Prostate gland (tissue), 2 donors: ENCODE measurements at regions not wholly inside any gene's neighbourhood (a gene's known extent, or its start where the extent isn't known, plus 50 kb on each side); places are given as distances from the start of the nearest gene placed in this dataset.

ENCODE experiments used
- DNase-seq: peaks from one replicate; pipeline ENCODE4 v3.0.0-alpha.2; 2019; ENCODE audit warnings: low spot score
- H3K27ac ChIP-seq, 2 donors: fragments of 200-600 bp; sonication (generic); 2 replicates each; pipeline ENCODE4 v1.5.1; 2017 to 2019
- H3K27me3 ChIP-seq: fragments of 200-600 bp; sonication (generic); replicated peaks from 2 replicates; pipeline ENCODE4 v1.5.1; 2019; ENCODE audit not compliant: insufficient read depth
- H3K36me3 ChIP-seq, 2 donors: fragments of 200-600 bp; sonication (generic); 1 replicate in 1 of 2; 2 replicates in 1 of 2; pipeline versions ENCODE4 v1.5.1 to v1.8.1; 2017 to 2019
- H3K4me1 ChIP-seq: fragments of 200-600 bp; sonication (generic); replicated peaks from 2 replicates; pipeline ENCODE4 v1.5.1; 2019
- H3K4me3 ChIP-seq, 2 donors: fragments of 200-600 bp; sonication (generic); 2 replicates each; pipeline ENCODE4 v1.5.1; 2017 to 2019
- H3K9me3 ChIP-seq: fragments of 200-600 bp; sonication (generic); 2 replicates; pipeline ENCODE4 v1.5.1; 2017
- POLR2A ChIP-seq: fragments of 450-650 bp; IDR thresholded peaks from one replicate; pipeline ENCODE4 v1.6.1; 2016; ENCODE audit warnings: antibody characterized with exemption, mild to moderate bottlenecking
- POLR2AphosphoS5 ChIP-seq: sonication (generic); formaldehyde crosslinking; IDR thresholded peaks from one replicate; pipeline ENCODE4 v1.6.1; 2017; ENCODE audit warnings: antibody characterized with exemption
- WGBS: methylation state at CpG from one replicate; pipeline ENCODE4 v1.1.5; 2018; 5-methylcytosine and 5-hydroxymethylcytosine counted together
- intact Hi-C: fragments of 100-400 bp; cut with DNase I; formaldehyde crosslinking; loops from one replicate; pipeline ENCODE4 v1.14.2; 2022
- TF ChIP-seq, protein P1 (sequence below), 4 experiments: fragments of 200-600 bp in 2 of 4; fragments of 450-650 bp in 2 of 4; sonication (generic) in 2 of 4; IDR thresholded peaks; 1 replicate in 3 of 4; 2 replicates in 1 of 4; pipeline ENCODE4 v1.5.1; 2016 to 2019; ENCODE audit warnings: antibody characterized with exemption in 4 of 4, mild to moderate bottlenecking in 2 of 4, moderate library complexity in 2 of 4

DNA sequence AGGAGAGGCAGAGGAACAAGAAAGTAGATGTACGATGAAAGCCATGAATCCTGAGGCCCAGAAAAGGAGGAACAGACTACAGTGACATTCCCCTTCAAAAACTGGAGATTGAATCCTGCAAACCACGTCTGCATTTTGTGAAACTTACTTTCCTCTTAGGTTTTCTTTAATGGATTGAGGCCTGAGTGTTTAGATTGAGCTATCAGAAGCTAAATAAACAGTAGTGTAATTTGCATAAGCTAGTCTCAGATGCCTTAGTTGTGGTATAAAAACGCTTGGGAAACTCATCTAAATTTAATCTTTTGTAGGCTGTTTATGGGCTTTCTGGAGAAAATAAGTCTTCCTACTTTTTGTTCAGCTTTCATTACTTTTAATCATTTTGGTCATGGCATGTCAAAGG, 94.8 kb upstream of the HDAC9 start:
- no peak for TF ChIP-seq POLR2AphosphoS5
- TF ChIP-seq, protein P1, sequence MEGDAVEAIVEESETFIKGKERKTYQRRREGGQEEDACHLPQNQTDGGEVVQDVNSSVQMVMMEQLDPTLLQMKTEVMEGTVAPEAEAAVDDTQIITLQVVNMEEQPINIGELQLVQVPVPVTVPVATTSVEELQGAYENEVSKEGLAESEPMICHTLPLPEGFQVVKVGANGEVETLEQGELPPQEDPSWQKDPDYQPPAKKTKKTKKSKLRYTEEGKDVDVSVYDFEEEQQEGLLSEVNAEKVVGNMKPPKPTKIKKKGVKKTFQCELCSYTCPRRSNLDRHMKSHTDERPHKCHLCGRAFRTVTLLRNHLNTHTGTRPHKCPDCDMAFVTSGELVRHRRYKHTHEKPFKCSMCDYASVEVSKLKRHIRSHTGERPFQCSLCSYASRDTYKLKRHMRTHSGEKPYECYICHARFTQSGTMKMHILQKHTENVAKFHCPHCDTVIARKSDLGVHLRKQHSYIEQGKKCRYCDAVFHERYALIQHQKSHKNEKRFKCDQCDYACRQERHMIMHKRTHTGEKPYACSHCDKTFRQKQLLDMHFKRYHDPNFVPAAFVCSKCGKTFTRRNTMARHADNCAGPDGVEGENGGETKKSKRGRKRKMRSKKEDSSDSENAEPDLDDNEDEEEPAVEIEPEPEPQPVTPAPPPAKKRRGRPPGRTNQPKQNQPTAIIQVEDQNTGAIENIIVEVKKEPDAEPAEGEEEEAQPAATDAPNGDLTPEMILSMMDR (IDR thresholded peaks at IDR 0.05), result no peak
- TF ChIP-seq POLR2A, result no peak
- 76% methylated on average over 3 of the region's 3 CpGs for WGBS
- H3K36me3 ChIP-seq, result no peaks in the 10 kb centered on the region

DNA sequence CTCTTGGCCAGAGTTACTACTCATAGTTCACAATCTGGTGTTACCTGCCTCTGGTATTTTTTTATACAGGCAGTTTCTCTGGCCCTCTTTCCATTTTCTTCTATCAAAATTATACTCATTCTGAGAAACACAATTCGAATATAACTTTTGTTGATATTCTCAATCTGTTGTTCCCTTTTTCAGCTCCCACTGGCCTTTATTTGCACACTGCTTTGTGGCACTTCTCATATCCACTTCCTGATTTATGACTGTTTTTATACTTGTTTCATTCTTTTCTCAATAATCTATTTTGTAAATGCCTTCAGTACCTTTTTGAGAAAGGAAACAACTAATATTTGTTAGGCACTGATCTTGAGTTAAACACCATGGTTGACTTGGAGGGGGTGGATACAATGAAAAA, 93.8 kb upstream of the HDAC9 start:
- intact Hi-C loops, result no loop called here
- H3K36me3 ChIP-seq, result no peaks in the 10 kb centered on the region
- no peaks in the 10 kb centered on the region for H3K9me3 ChIP-seq
- no peak overlapping the region for H3K4me3 ChIP-seq
- TF ChIP-seq POLR2A (no peak), POLR2AphosphoS5 (no peak)
- TF ChIP-seq, protein P1 (IDR thresholded peaks at IDR 0.05), result no peak
- H3K27me3 ChIP-seq, result no peaks in the 10 kb centered on the region
- H3K4me1 ChIP-seq, result no peaks in the 10 kb centered on the region
- 69% methylated on average over 1 of the region's 1 CpG for WGBS
- no peak overlapping the region for H3K27ac ChIP-seq
- DNase-seq, result no peak

More for the DNA sequence above, 94.8 kb upstream of the HDAC9 start:
- Histone ChIP-seq H3K27me3 (no peaks in the 10 kb centered on the region), H3K27ac (no peak overlapping the region), H3K9me3 (no peaks in the 10 kb centered on the region), H3K4me3 (no peak overlapping the region), H3K4me1 (no peaks in the 10 kb centered on the region)
- no peak for DNase-seq
- intact Hi-C loops, result no loop called here

DNA sequence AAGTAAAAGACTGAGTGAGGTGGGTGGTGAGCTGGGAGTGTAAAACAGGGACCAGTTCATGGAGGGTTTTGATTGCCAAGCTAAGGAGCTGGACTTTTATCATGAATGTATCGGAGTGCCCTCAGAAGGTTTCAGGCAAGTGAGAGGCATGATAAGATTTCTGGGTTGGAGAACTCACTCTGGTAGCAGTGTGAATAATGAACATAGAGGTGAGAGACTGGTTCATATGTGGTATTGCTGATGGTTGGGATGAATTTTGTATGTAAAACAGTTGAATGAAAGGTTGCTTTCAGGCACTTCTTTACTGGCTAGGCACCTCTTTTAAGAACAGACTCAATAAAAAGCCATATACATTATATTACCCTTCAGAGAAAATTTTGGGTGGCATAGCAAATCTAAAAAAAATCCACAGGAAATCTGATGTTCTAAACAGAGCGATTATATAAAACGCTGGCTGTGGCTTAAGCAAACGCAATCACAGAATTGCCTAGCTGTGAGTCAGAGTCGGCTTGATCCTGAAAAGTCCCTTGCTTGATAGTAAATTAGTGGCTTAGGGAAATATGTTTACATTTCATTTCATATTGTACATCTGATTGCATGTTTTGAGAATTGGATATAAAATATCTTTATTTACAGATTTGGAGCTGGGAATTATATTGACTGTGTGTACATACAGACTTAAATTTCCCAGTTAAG, 92.9 kb upstream of the HDAC9 start:
- Histone ChIP-seq H3K4me1 (no peaks in the 10 kb centered on the region), H3K27ac (no peak overlapping the region), H3K36me3 (no peaks in the 10 kb centered on the region), H3K27me3 (no peaks in the 10 kb centered on the region), H3K4me3 (no peak overlapping the region), H3K9me3 (no peaks in the 10 kb centered on the region)
- intact Hi-C loops, result no loop called here
- TF ChIP-seq POLR2A, result no peak
- TF ChIP-seq POLR2AphosphoS5, result no peak
- TF ChIP-seq, protein P1 (IDR thresholded peaks at IDR 0.05), result no peak
- no peak for DNase-seq
- WGBS, result 79% methylated on average over 5 of the region's 5 CpGs

DNA sequence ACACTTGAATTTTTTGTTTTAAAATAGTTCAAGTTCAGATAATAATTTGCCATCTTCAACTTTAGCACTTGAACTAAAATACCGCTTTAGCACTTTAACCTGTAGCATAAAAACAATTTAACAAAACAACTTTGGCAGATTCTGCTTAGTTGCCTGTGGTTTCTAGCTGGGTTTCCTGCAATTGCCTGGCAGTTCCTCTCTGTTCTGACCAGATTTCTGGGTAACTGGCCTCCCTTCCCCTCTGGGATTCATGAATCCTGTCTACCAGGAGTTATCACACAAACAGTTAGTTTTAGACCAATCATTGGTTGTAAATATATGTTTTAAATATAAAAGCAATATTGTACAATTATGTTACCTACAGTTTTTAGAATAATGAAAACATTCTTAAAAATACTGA, 89.8 kb upstream of the HDAC9 start:
- Histone ChIP-seq H3K4me1 (no peaks in the 10 kb centered on the region), H3K27ac (no peak overlapping the region), H3K9me3 (no peaks in the 10 kb centered on the region), H3K36me3 (no peaks in the 10 kb centered on the region), H3K27me3 (no peaks in the 10 kb centered on the region), H3K4me3 (no peak overlapping the region)
- intact Hi-C loops, result no loop called here
- TF ChIP-seq POLR2AphosphoS5 (no peak), POLR2A (no peak)
- TF ChIP-seq, protein P1 (IDR thresholded peaks at IDR 0.05), result no peak
- WGBS, result 97% methylated on average over 1 of the region's 1 CpG
- no peak for DNase-seq

DNA sequence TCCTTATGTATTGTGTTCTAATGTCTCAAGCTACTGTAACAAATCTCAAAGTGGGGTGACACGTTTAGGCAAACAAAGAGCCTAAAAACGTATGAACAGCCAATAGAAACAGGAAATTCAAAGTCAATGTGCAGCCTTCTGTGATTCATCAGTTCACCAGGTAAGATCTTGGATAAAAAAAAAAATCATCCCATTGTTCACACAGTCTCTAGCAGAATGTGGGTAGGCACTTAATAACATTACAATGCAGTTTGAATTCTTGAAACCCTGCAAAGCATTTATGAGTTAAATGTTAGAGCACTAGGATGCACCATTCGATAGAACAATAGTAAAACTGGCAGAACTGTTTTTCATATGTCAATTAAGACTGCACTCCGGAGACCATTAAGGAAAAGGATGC, 88.2 kb upstream of the HDAC9 start:
- no peak overlapping the region for H3K4me3 ChIP-seq
- no peaks in the 10 kb centered on the region for H3K27me3 ChIP-seq
- WGBS, result 44% methylated on average over 4 of the region's 4 CpGs
- no peaks in the 10 kb centered on the region for H3K36me3 ChIP-seq
- DNase-seq, result no peak
- H3K27ac ChIP-seq, result no peak overlapping the region
- TF ChIP-seq POLR2A (no peak), POLR2AphosphoS5 (no peak)
- TF ChIP-seq, protein P1 (IDR thresholded peaks at IDR 0.05), result no peak
- no peaks in the 10 kb centered on the region for H3K4me1 ChIP-seq
- H3K9me3 ChIP-seq, result no peaks in the 10 kb centered on the region
- intact Hi-C loops, result no loop called here
